IMR-90 (cell line): ENCODE measurements at regions not wholly inside any gene's neighbourhood (a gene's known extent, or its start where the extent isn't known, plus 50 kb on each side); places are given as distances from the start of the nearest gene placed in this dataset.

Experiments
- BHLHE40 ChIP-seq: fragments of 150-350 bp; IDR thresholded peaks from 2 replicates; pipeline ENCODE4 v1.6.1; 2016; ENCODE audit warnings: mild to moderate bottlenecking, low read depth, low read length
- CHD1 ChIP-seq: IDR thresholded peaks from 2 replicates; pipeline ENCODE4 v1.6.1; 2012; ENCODE audit warnings: low read depth, low read length, improper control_type of control experiment
- MAFK ChIP-seq: IDR thresholded peaks from 2 replicates; pipeline ENCODE4 v1.6.1; 2012; ENCODE audit warnings: low read depth, low read length, improper control_type of control experiment
- NFE2L2 ChIP-seq: fragments of 150-350 bp; IDR thresholded peaks from 2 replicates; pipeline ENCODE4 v1.6.1; 2016; ENCODE audit warnings: low read depth, mild to moderate bottlenecking, low read length
- POLR2A ChIP-seq: IDR thresholded peaks from 2 replicates; pipeline ENCODE4 v1.6.1; 2012; ENCODE audit warnings: mild to moderate bottlenecking, low read depth, low read length
- RAD21 ChIP-seq: IDR thresholded peaks from 2 replicates; pipeline ENCODE4 v1.6.1; 2012; ENCODE audit warnings: low read length, improper control_type of control experiment
- RCOR1 ChIP-seq: IDR thresholded peaks from 2 replicates; pipeline ENCODE4 v1.6.1; 2012; ENCODE audit warnings: mild to moderate bottlenecking, low read length, improper control_type of control experiment; ENCODE audit not compliant: insufficient replicate concordance
- RFX5 ChIP-seq: IDR thresholded peaks from 2 replicates; pipeline ENCODE4 v1.8.0; 2012; ENCODE audit warnings: low read depth, mild to moderate bottlenecking, low read length, moderate library complexity
- SMC3 ChIP-seq: fragments of 150-350 bp; IDR thresholded peaks from 2 replicates; pipeline ENCODE4 v1.6.1; 2016; ENCODE audit warnings: low read depth, mild to moderate bottlenecking, antibody characterized with exemption, low read length, moderate library complexity
- TF ChIP-seq, protein P1 (sequence below): conservative IDR thresholded peaks from 2 replicates; pipeline ENCODE4 v1.5.1; 2012; ENCODE audit warnings: mild to moderate bottlenecking, low read depth, low read length, improper control_type of control experiment
- TF ChIP-seq, protein P2 (sequence below): fragments of 150-350 bp; IDR thresholded peaks from 2 replicates; pipeline ENCODE4 v1.6.1; 2017; ENCODE audit warnings: mild to moderate bottlenecking, antibody characterized with exemption, low read length, low read depth
- TF ChIP-seq, protein P3 (sequence below): fragments of 150-350 bp; IDR thresholded peaks from 2 replicates; pipeline ENCODE4 v1.6.1; 2016; ENCODE audit warnings: low read depth, mild to moderate bottlenecking, low read length, moderate library complexity, borderline replicate concordance

DNA sequence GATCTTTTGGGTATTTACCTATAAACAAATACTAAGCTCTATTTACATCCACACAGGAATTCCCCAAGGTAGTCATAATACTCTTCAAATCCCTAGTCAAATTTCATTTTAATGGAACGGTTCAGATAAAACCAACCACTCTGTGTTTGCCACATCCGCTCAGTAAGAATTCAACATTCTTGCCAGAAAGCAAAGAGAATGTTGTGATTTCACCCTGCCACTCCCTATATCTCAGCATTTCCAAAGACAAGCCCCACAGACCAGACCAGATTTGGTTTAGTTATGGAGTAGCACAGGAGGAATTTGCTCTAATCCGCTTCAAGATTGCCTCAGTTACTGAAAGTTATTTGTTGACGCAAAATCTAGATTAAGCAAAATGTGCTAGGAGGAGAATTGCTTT is 105.6 kb upstream of the SERP2 start:
- TF ChIP-seq POLR2A (no peak), RFX5 (no peak), MAFK (no peak), RAD21 (no peak), NFE2L2 (no peak), SMC3 (no peak), CHD1 (no peak), RCOR1 (no peak), BHLHE40 (no peak)
- TF ChIP-seq, protein P1, sequence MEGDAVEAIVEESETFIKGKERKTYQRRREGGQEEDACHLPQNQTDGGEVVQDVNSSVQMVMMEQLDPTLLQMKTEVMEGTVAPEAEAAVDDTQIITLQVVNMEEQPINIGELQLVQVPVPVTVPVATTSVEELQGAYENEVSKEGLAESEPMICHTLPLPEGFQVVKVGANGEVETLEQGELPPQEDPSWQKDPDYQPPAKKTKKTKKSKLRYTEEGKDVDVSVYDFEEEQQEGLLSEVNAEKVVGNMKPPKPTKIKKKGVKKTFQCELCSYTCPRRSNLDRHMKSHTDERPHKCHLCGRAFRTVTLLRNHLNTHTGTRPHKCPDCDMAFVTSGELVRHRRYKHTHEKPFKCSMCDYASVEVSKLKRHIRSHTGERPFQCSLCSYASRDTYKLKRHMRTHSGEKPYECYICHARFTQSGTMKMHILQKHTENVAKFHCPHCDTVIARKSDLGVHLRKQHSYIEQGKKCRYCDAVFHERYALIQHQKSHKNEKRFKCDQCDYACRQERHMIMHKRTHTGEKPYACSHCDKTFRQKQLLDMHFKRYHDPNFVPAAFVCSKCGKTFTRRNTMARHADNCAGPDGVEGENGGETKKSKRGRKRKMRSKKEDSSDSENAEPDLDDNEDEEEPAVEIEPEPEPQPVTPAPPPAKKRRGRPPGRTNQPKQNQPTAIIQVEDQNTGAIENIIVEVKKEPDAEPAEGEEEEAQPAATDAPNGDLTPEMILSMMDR: no peak
- TF ChIP-seq, protein P2, sequence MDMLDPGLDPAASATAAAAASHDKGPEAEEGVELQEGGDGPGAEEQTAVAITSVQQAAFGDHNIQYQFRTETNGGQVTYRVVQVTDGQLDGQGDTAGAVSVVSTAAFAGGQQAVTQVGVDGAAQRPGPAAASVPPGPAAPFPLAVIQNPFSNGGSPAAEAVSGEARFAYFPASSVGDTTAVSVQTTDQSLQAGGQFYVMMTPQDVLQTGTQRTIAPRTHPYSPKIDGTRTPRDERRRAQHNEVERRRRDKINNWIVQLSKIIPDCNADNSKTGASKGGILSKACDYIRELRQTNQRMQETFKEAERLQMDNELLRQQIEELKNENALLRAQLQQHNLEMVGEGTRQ: no peak
- TF ChIP-seq, protein P3, sequence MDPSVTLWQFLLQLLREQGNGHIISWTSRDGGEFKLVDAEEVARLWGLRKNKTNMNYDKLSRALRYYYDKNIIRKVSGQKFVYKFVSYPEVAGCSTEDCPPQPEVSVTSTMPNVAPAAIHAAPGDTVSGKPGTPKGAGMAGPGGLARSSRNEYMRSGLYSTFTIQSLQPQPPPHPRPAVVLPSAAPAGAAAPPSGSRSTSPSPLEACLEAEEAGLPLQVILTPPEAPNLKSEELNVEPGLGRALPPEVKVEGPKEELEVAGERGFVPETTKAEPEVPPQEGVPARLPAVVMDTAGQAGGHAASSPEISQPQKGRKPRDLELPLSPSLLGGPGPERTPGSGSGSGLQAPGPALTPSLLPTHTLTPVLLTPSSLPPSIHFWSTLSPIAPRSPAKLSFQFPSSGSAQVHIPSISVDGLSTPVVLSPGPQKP: no peak
